HEK293 (cell line): ENCODE measurements at regions not wholly inside any gene's neighbourhood (a gene's known extent, or its start where the extent isn't known, plus 50 kb on each side); places are given as distances from the start of the nearest gene placed in this dataset.

Source experiments
- BCL11B ChIP-seq: fragments of 450-650 bp; formaldehyde crosslinking; IDR thresholded peaks from 2 replicates; pipeline ENCODE4 v1.5.1; 2016; ENCODE audit warnings: low read depth, missing biosample characterization, missing genetic modification characterization
- CTCF ChIP-seq: fragments of 450-650 bp; formaldehyde crosslinking; IDR thresholded peaks from 2 replicates; pipeline ENCODE4 v1.5.1; 2016; ENCODE audit warnings: missing biosample characterization, missing genetic modification characterization
- MZF1 ChIP-seq: fragments of 450-650 bp; formaldehyde crosslinking; IDR thresholded peaks from 2 replicates; pipeline ENCODE4 v1.5.1; 2017; ENCODE audit warnings: missing biosample characterization, missing genetic modification characterization, borderline replicate concordance
- PRDM10 ChIP-seq: fragments of 450-650 bp; formaldehyde crosslinking; IDR thresholded peaks from 2 replicates; pipeline ENCODE4 v1.5.1; 2016; ENCODE audit warnings: missing biosample characterization, missing genetic modification characterization
- REST ChIP-seq: fragments of 450-650 bp; formaldehyde crosslinking; IDR thresholded peaks from 2 replicates; pipeline ENCODE4 v1.5.1; 2016; ENCODE audit warnings: missing biosample characterization, missing genetic modification characterization
- YY1 ChIP-seq: fragments of 450-650 bp; formaldehyde crosslinking; IDR thresholded peaks from 2 replicates; pipeline ENCODE4 v1.5.1; 2018; ENCODE audit warnings: missing biosample characterization, missing genetic modification characterization
- ZFP37 ChIP-seq: fragments of 450-650 bp; formaldehyde crosslinking; IDR thresholded peaks from 2 replicates; pipeline ENCODE4 v1.5.1; 2016; ENCODE audit warnings: missing biosample characterization, missing genetic modification characterization
- ZFP41 ChIP-seq: fragments of 450-650 bp; formaldehyde crosslinking; IDR thresholded peaks from 2 replicates; pipeline ENCODE4 v1.5.1; 2016; ENCODE audit warnings: missing biosample characterization, missing genetic modification characterization, borderline replicate concordance
- ZNF211 ChIP-seq: fragments of 450-650 bp; formaldehyde crosslinking; IDR thresholded peaks from 2 replicates; pipeline ENCODE4 v1.5.1; 2016; ENCODE audit warnings: low read depth, missing biosample characterization, missing genetic modification characterization
- ZNF530 ChIP-seq: fragments of 450-650 bp; formaldehyde crosslinking; IDR thresholded peaks from 2 replicates; pipeline ENCODE4 v1.5.1; 2016; ENCODE audit warnings: low read depth, missing biosample characterization, missing genetic modification characterization
- ZNF580 ChIP-seq: fragments of 450-650 bp; formaldehyde crosslinking; IDR thresholded peaks from 2 replicates; pipeline ENCODE4 v1.5.1; 2016; ENCODE audit warnings: missing biosample characterization, missing genetic modification characterization
- ZNF677 ChIP-seq: fragments of 450-650 bp; IDR thresholded peaks from 2 replicates; pipeline ENCODE4 v1.5.0; 2018; ENCODE audit warnings: missing biosample characterization, mild to moderate bottlenecking, missing genetic modification characterization, moderate library complexity
- ZNF747 ChIP-seq: fragments of 450-650 bp; formaldehyde crosslinking; IDR thresholded peaks from 2 replicates; pipeline ENCODE4 v1.5.1; 2016; ENCODE audit warnings: missing biosample characterization, missing genetic modification characterization
- ZNF830 ChIP-seq: fragments of 450-650 bp; IDR thresholded peaks from 2 replicates; pipeline ENCODE4 v1.5.0; 2018; ENCODE audit warnings: missing biosample characterization, missing genetic modification characterization, low read depth, mild to moderate bottlenecking, moderate library complexity

- TF ChIP-seq CTCF (tag by site-specific recombination) (no peak), ZNF830 (tag by site-specific recombination) (no peak), ZNF677 (tag by site-specific recombination) (no peak), ZNF530 (tag by site-specific recombination) (no peak), PRDM10 (tag by site-specific recombination) (no peak), BCL11B (tag by site-specific recombination) (no peak), ZFP37 (no peak), REST (no peak), YY1 (tag by site-specific recombination) (no peak), ZNF580 (tag by site-specific recombination) (no peak), MZF1 (tag by site-specific recombination) (no peak), ZFP41 (tag by site-specific recombination) (no peak), ZNF747 (tag by site-specific recombination) (no peak), ZNF211 (tag by site-specific recombination) (no peak)
These were observed 242.3 kb upstream of the PROX1 start for GRCh38 chr1:213745451-213745850.
